GM12891 (cell line): ENCODE measurements at regions not wholly inside any gene's neighbourhood (a gene's known extent, or its start where the extent isn't known, plus 50 kb on each side); places are given as distances from the start of the nearest gene placed in this dataset.

Experiments used
- PAX5 ChIP-seq: IDR thresholded peaks from 2 replicates; pipeline ENCODE4 v1.6.1; 2011; ENCODE audit warnings: low read length, moderate library complexity, mild to moderate bottlenecking; ENCODE audit not compliant: insufficient read depth, severe bottlenecking
- POLR2A ChIP-seq: IDR thresholded peaks from 2 replicates; pipeline ENCODE4 v1.6.1; 2011; ENCODE audit warnings: low read depth, low read length, control low read depth
- POLR2AphosphoS5 ChIP-seq: IDR thresholded peaks from 2 replicates; pipeline ENCODE4 v1.6.1; 2011; ENCODE audit warnings: low read depth, low read length, control low read depth
- SPI1 ChIP-seq: IDR thresholded peaks from 2 replicates; pipeline ENCODE4 v1.6.1; 2011; ENCODE audit warnings: low read depth, low read length, control low read depth
- TAF1 ChIP-seq: IDR thresholded peaks from 2 replicates; pipeline ENCODE4 v1.6.1; 2011; ENCODE audit warnings: low read depth, low read length, control low read depth

GRCh38 chr5:85225388-85225787 is 840.7 kb upstream of the EDIL3 start:
- TF ChIP-seq POLR2A (no peak), SPI1 (no peak), POLR2AphosphoS5 (no peak), TAF1 (no peak), PAX5 (no peak)
